Glutamatergic neuron (in vitro differentiated cells): ENCODE measurements at regions not wholly inside any gene's neighbourhood (a gene's known extent, or its start where the extent isn't known, plus 50 kb on each side); places are given as distances from the start of the nearest gene placed in this dataset.

Experiments
- DNase-seq: peaks from one replicate; pipeline ENCODE4 v3.0.0; 2022
- H3K27ac Mint-ChIP-seq: one replicate; pipeline ENCODE4 v1.8.0; 2020; ENCODE audit warnings: mild to moderate bottlenecking, mixed read lengths, inconsistent platforms; ENCODE audit not compliant: unreplicated experiment
- H3K27me3 Mint-ChIP-seq: one replicate; pipeline ENCODE4 v1.8.0; 2020; ENCODE audit warnings: mild to moderate bottlenecking, moderate library complexity, mixed read lengths, inconsistent platforms; ENCODE audit not compliant: unreplicated experiment
- H3K36me3 Mint-ChIP-seq: one replicate; pipeline ENCODE4 v1.8.0; 2020; ENCODE audit warnings: mild to moderate bottlenecking, mixed read lengths, inconsistent platforms; ENCODE audit not compliant: unreplicated experiment
- H3K4me1 Mint-ChIP-seq: one replicate; pipeline ENCODE4 v1.8.0; 2020; ENCODE audit warnings: mild to moderate bottlenecking, low read depth, mixed read lengths, inconsistent platforms; ENCODE audit not compliant: unreplicated experiment
- H3K4me3 Mint-ChIP-seq: one replicate; pipeline ENCODE4 v1.8.0; 2020; ENCODE audit warnings: mild to moderate bottlenecking, mixed read lengths, inconsistent platforms; ENCODE audit not compliant: unreplicated experiment
- H3K9me3 Mint-ChIP-seq: one replicate; pipeline ENCODE4 v1.8.0; 2020; ENCODE audit warnings: mild to moderate bottlenecking, moderate library complexity, mixed read lengths, inconsistent platforms; ENCODE audit not compliant: unreplicated experiment
- CTCF ChIP-seq: fragments of 200-600 bp; sonication (generic); IDR thresholded peaks from one replicate; pipeline ENCODE4 v1.5.0; 2021; ENCODE audit not compliant: partially characterized antibody, unreplicated experiment

- DNase-seq, result no peak
- Mint-ChIP-seq H3K36me3 (no peaks in the 10 kb centered on the region), H3K27ac (no peak overlapping the region), H3K9me3 (peaks cover 3% of the 10 kb centered on the region), H3K4me1 (peaks cover 4% of the 10 kb centered on the region), H3K27me3 (no peaks in the 10 kb centered on the region), H3K4me3 (no peak overlapping the region)
- TF ChIP-seq CTCF, result no peak
These were observed 664.1 kb downstream of the NOVA1 start for GRCh38 chr14:25933731-25934130.

- Mint-ChIP-seq H3K4me1 (peaks cover 4% of the 10 kb centered on the region), H3K36me3 (no peaks in the 10 kb centered on the region), H3K27me3 (no peaks in the 10 kb centered on the region), H3K4me3 (no peak overlapping the region), H3K9me3 (peaks cover 4% of the 10 kb centered on the region), H3K27ac (no peak overlapping the region)
- DNase-seq, result no peak
- no peak for TF ChIP-seq CTCF
These were observed 667.8 kb downstream of the NOVA1 start for GRCh38 chr14:25929881-25930615.

GRCh38 chr14:25911831-25912230 is 686.0 kb downstream of the NOVA1 start:
- H3K27ac Mint-ChIP-seq, result no peak overlapping the region
- H3K4me1 Mint-ChIP-seq, result no peaks in the 10 kb centered on the region
- no peak for TF ChIP-seq CTCF
- DNase-seq, result no peak
- no peaks in the 10 kb centered on the region for H3K9me3 Mint-ChIP-seq
- H3K27me3 Mint-ChIP-seq, result no peaks in the 10 kb centered on the region
- no peak overlapping the region for H3K4me3 Mint-ChIP-seq
- no peaks in the 10 kb centered on the region for H3K36me3 Mint-ChIP-seq

- Mint-ChIP-seq H3K4me3 (no peak overlapping the region), H3K27me3 (no peaks in the 10 kb centered on the region), H3K36me3 (no peaks in the 10 kb centered on the region), H3K9me3 (no peaks in the 10 kb centered on the region), H3K27ac (peak overlapping the region; percentile 9), H3K4me1 (no peaks in the 10 kb centered on the region)
- no peak for TF ChIP-seq CTCF
- DNase-seq, result no peak
These were observed 688.6 kb downstream of the NOVA1 start for GRCh38 chr14:25909045-25909747.

- H3K36me3 Mint-ChIP-seq, result no peaks in the 10 kb centered on the region
- no peaks in the 10 kb centered on the region for H3K9me3 Mint-ChIP-seq
- no peak for DNase-seq
- H3K4me3 Mint-ChIP-seq, result no peak overlapping the region
- H3K27me3 Mint-ChIP-seq, result no peaks in the 10 kb centered on the region
- H3K27ac Mint-ChIP-seq, result peak overlapping the region; percentile 9
- TF ChIP-seq CTCF, result no peak
- H3K4me1 Mint-ChIP-seq, result no peaks in the 10 kb centered on the region
These were observed 689.4 kb downstream of the NOVA1 start for GRCh38 chr14:25908277-25909044.
